H1 (cell line): ENCODE measurements at regions not wholly inside any gene's neighbourhood (a gene's known extent, or its start where the extent isn't known, plus 50 kb on each side); places are given as distances from the start of the nearest gene placed in this dataset.

ENCODE experiments used
- CTCF ChIA-PET: fragments of 300-600 bp; sonication (Branson Sonifier 250); formaldehyde crosslinking; loops from one replicate; lab custom pipeline; 2021; ENCODE audit not compliant: partially characterized antibody; lab: Charles Lee
- POLR2A ChIA-PET: fragments of 300-600 bp; sonication (Branson Sonifier 250); formaldehyde crosslinking; loops from one replicate; lab custom pipeline; 2021; ENCODE audit warnings: inconsistent platforms; ENCODE audit not compliant: partially characterized antibody; lab: Charles Lee
- DNase-seq, 2 experiments: peaks; one replicate each; pipeline versions ENCODE4 v3.0.0 to v3.0.0-alpha.2; 2010 to 2022; ENCODE audit warnings: low spot score in 2 of 2, low read depth in 1 of 2, mixed read lengths in 1 of 2
- FAIRE-seq: peaks from 2 replicates; lab custom pipeline; 2011; peaks lifted over from hg19 to GRCh38; lab: Jason Lieb, UNC
- H2AFZ ChIP-seq: 2 replicates; pipeline ENCODE4 v1.8.1; 2012; ENCODE audit warnings: low read length, inconsistent platforms
- H2AK5ac ChIP-seq: 2 replicates; pipeline ENCODE4 v1.6.1; 2013; ENCODE audit warnings: low read depth, low read length
- H2BK120ac ChIP-seq: replicated peaks from 2 replicates; pipeline ENCODE3; 2013; ENCODE audit warnings: low read depth, low read length, inconsistent platforms
- H2BK12ac ChIP-seq: 2 replicates; pipeline ENCODE4 v1.6.1; 2013; ENCODE audit warnings: low read depth, low read length
- H2BK15ac ChIP-seq: 2 replicates; pipeline ENCODE4 v1.6.1; 2013; ENCODE audit warnings: low read length
- H2BK20ac ChIP-seq: 2 replicates; pipeline ENCODE4 v1.6.1; 2013; ENCODE audit warnings: low read length
- H2BK5ac ChIP-seq: 2 replicates; pipeline ENCODE4 v1.6.1; 2013; ENCODE audit warnings: low read depth, low read length
- H3K14ac ChIP-seq: 2 replicates; pipeline ENCODE4 v1.6.1; 2013; ENCODE audit warnings: inconsistent platforms; ENCODE audit not compliant: insufficient read length
- H3K18ac ChIP-seq: 2 replicates; pipeline ENCODE4 v1.6.1; 2013; ENCODE audit warnings: low read length; ENCODE audit errors: extremely low read depth
- H3K23ac ChIP-seq: 2 replicates; pipeline ENCODE4 v1.6.1; 2013; ENCODE audit warnings: inconsistent platforms; ENCODE audit not compliant: insufficient read length
- H3K23me2 ChIP-seq: 2 replicates; pipeline ENCODE4 v1.6.1; 2013; ENCODE audit warnings: low read depth, low read length
- H3K27ac ChIP-seq: 2 replicates; pipeline ENCODE4 v1.6.1; 2011; ENCODE audit warnings: low read depth, low read length, inconsistent platforms
- H3K27me3 ChIP-seq, 4 experiments: replicated peaks in 1 of 4; 1 replicate in 1 of 4; 2 replicates in 3 of 4; pipeline versions ENCODE4 v1.6.1 to v1.8.1; 2011 to 2013; ENCODE audit warnings: low read length in 3 of 4, mild to moderate bottlenecking in 3 of 4, inconsistent platforms in 2 of 4, mixed read lengths in 2 of 4, moderate library complexity in 1 of 4; ENCODE audit not compliant: control insufficient read depth in 3 of 4, insufficient read depth in 3 of 4; ENCODE audit errors: extremely low read depth in 1 of 4
- H3K36me3 ChIP-seq, 4 experiments: 2 replicates each; pipeline versions ENCODE4 v1.6.1 to v1.8.1; 2011 to 2013; ENCODE audit warnings: mild to moderate bottlenecking in 4 of 4, low read length in 3 of 4, moderate library complexity in 2 of 4, control low read depth in 1 of 4, inconsistent platforms in 1 of 4; ENCODE audit not compliant: insufficient read depth in 4 of 4, control insufficient read depth in 2 of 4
- H3K4ac ChIP-seq: replicated peaks from 2 replicates; pipeline ENCODE3; 2013; ENCODE audit warnings: low read length, low read depth, mixed read lengths, inconsistent platforms; ENCODE audit not compliant: insufficient read length
- H3K4me1 ChIP-seq, 4 experiments: replicated peaks in 1 of 4; 1 replicate in 1 of 4; 2 replicates in 3 of 4; pipeline versions ENCODE4 v1.6.1 to v1.8.1; 2011 to 2013; ENCODE audit warnings: low read length in 3 of 4, inconsistent platforms in 2 of 4, mixed read lengths in 1 of 4; ENCODE audit not compliant: insufficient read depth in 4 of 4, control insufficient read depth in 3 of 4
- H3K4me2 ChIP-seq, 2 experiments: 2 replicates each; pipeline versions ENCODE4 v1.6.1 to v1.8.1; 2011 to 2013; ENCODE audit warnings: low read depth in 2 of 2, low read length in 2 of 2, control low read depth in 1 of 2, inconsistent platforms in 1 of 2, mild to moderate bottlenecking in 1 of 2; ENCODE audit not compliant: insufficient read depth in 1 of 2
- H3K4me3 ChIP-seq, 4 experiments: fragments of 200-600, 300-600 bp in 1 of 4; sonication (generic), shearing (Covaris generic), sonication (Bioruptor Twin) in 1 of 4; 2 replicates each; pipeline versions ENCODE4 v1.5.1 to v1.8.1; 2011 to 2016; ENCODE audit warnings: low read length in 4 of 4, low read depth in 3 of 4, control low read depth in 2 of 4, inconsistent platforms in 2 of 4, mild to moderate bottlenecking in 2 of 4, mixed read lengths in 1 of 4, moderate library complexity in 1 of 4; ENCODE audit not compliant: insufficient read depth in 2 of 4; ENCODE audit errors: extremely low read depth in 1 of 4
- H3K56ac ChIP-seq: replicated peaks from 2 replicates; pipeline ENCODE3; 2013; ENCODE audit warnings: low read depth, mild to moderate bottlenecking, mixed read lengths, low read length, inconsistent platforms; ENCODE audit not compliant: insufficient read length
- H3K79me1 ChIP-seq: 2 replicates; pipeline ENCODE4 v1.6.1; 2013; ENCODE audit warnings: low read depth, low read length, control low read depth
- H3K79me2 ChIP-seq, 2 experiments: 2 replicates each; pipeline versions ENCODE4 v1.6.1 to v1.8.1; 2012 to 2013; ENCODE audit warnings: low read length in 2 of 2, mild to moderate bottlenecking in 2 of 2, inconsistent platforms in 1 of 2; ENCODE audit not compliant: insufficient read depth in 2 of 2, control insufficient read depth in 1 of 2
- H3K9ac ChIP-seq, 4 experiments: replicated peaks in 1 of 4; 1 replicate in 1 of 4; 2 replicates in 3 of 4; pipeline versions ENCODE4 v1.6.1 to v1.8.1; 2011 to 2013; ENCODE audit warnings: low read depth in 3 of 4, low read length in 3 of 4, control low read depth in 2 of 4, mild to moderate bottlenecking in 2 of 4, moderate library complexity in 2 of 4, inconsistent platforms in 1 of 4; ENCODE audit errors: extremely low read depth in 1 of 4
- H3K9me3 ChIP-seq, 2 experiments: 2 replicates each; pipeline versions ENCODE4 v1.6.1 to v1.8.1; 2012 to 2013; ENCODE audit warnings: mild to moderate bottlenecking in 2 of 2, moderate library complexity in 2 of 2, control low read depth in 1 of 2, inconsistent platforms in 1 of 2, low read depth in 1 of 2, low read length in 1 of 2, mixed read lengths in 1 of 2; ENCODE audit not compliant: insufficient read depth in 2 of 2
- H4K20me1 ChIP-seq, 2 experiments: replicated peaks in 1 of 2; 2 replicates each; pipeline versions ENCODE3 to v1.8.1; 2011 to 2013; ENCODE audit warnings: inconsistent platforms in 2 of 2, low read length in 2 of 2, mild to moderate bottlenecking in 1 of 2; ENCODE audit not compliant: insufficient read depth in 2 of 2, control insufficient read depth in 1 of 2
- H4K5ac ChIP-seq: 2 replicates; pipeline ENCODE4 v1.6.1; 2013; ENCODE audit warnings: low read length, low read depth, mixed read lengths, inconsistent platforms; ENCODE audit not compliant: insufficient read length
- H4K8ac ChIP-seq: 2 replicates; pipeline ENCODE4 v1.8.0; 2013; ENCODE audit warnings: mild to moderate bottlenecking, moderate library complexity, low read length, inconsistent platforms; ENCODE audit not compliant: insufficient read depth; ENCODE audit errors: extremely low read depth
- H4K91ac ChIP-seq: replicated peaks from 2 replicates; pipeline ENCODE3; 2013; ENCODE audit warnings: low read length, mixed read lengths, inconsistent platforms; ENCODE audit not compliant: insufficient read length
- EP300 ChIP-seq, 2 experiments: IDR thresholded peaks; 1 replicate in 1 of 2; 2 replicates in 1 of 2; pipeline ENCODE4 v1.6.1; 2011 to 2012; ENCODE audit warnings: low read depth in 2 of 2, low read length in 2 of 2, mild to moderate bottlenecking in 2 of 2, borderline replicate concordance in 1 of 2, inconsistent platforms in 1 of 2, moderate library complexity in 1 of 2
- KDM1A ChIP-seq: fragments of 200-600, 300-600 bp; sonication (generic); IDR thresholded peaks from 2 replicates; pipeline ENCODE4 v1.7.1; 2016; ENCODE audit warnings: mild to moderate bottlenecking, low read length, borderline replicate concordance
- NANOG ChIP-seq: IDR thresholded peaks from 2 replicates; pipeline ENCODE4 v1.6.1; 2011; ENCODE audit warnings: low read length, low read depth, mild to moderate bottlenecking, inconsistent platforms; ENCODE audit not compliant: insufficient read depth, poor library complexity, severe bottlenecking
- POLR2A ChIP-seq, 2 experiments: IDR thresholded peaks; 1 replicate in 1 of 2; 2 replicates in 1 of 2; pipeline ENCODE4 v1.6.1; 2011; ENCODE audit warnings: low read depth in 2 of 2, low read length in 2 of 2, mild to moderate bottlenecking in 2 of 2; ENCODE audit errors: control extremely low read depth in 1 of 2
- SIN3A ChIP-seq, 2 experiments: IDR thresholded peaks in 1 of 2; conservative IDR thresholded peaks in 1 of 2; 2 replicates each; pipeline ENCODE4 v1.6.1; 2011 to 2012; ENCODE audit warnings: low read length in 2 of 2, improper control_type of control experiment in 1 of 2, low read depth in 1 of 2, mild to moderate bottlenecking in 1 of 2
- SIRT6 ChIP-seq: IDR thresholded peaks from one replicate; pipeline ENCODE4 v1.7.1; 2012; ENCODE audit warnings: low read length, inconsistent platforms
- TBP ChIP-seq: IDR thresholded peaks from 2 replicates; pipeline ENCODE4 v1.6.1; 2011; ENCODE audit warnings: low read depth, low read length, improper control_type of control experiment

GRCh38 chr2:107615039-107615438, 211.7 kb upstream of the RGPD4 start:
- Histone ChIP-seq H3K18ac (no peak overlapping the region), H3K4me1 (no peaks in the 10 kb centered on the region), H4K20me1 (no peaks in the 10 kb centered on the region), H3K14ac (no peak overlapping the region), H2BK120ac (no peak overlapping the region), H2BK20ac (no peak overlapping the region), H2AFZ (no peak overlapping the region), H2BK12ac (no peak overlapping the region), H4K8ac (no peak overlapping the region), H2BK15ac (no peak overlapping the region), H3K23me2 (no peaks in the 10 kb centered on the region), H3K23ac (no peak overlapping the region), H3K9ac (no peak overlapping the region), H3K9me3 (peaks cover 14 to 25% of the 10 kb centered on the region in 2 experiments; a peak in 3 of 4 replicates), H2BK5ac (no peak overlapping the region), H4K5ac (no peak overlapping the region), H3K4me3 (no peak overlapping the region), H3K79me2 (no peaks in the 10 kb centered on the region), H4K91ac (no peak overlapping the region), H3K36me3 (peaks cover 0 to 2% (median 0%) of the 10 kb centered on the region in 4 experiments; a peak in 2 of 8 replicates), H2AK5ac (no peak overlapping the region), H3K79me1 (no peaks in the 10 kb centered on the region), H3K27me3 (no peaks in the 10 kb centered on the region), H3K27ac (no peak overlapping the region), H3K4me2 (no peak overlapping the region), H3K56ac (no peak overlapping the region), H3K4ac (no peak overlapping the region)
- CTCF ChIA-PET: interaction anchor here (0.7 kb wide), 1 partner anchor 9 kb away, joined by 3 read pairs; no protein-coding TSS in a partner anchor
- FAIRE-seq (no peak), DNase-seq (no peak)
- POLR2A ChIA-PET: no interaction called here
- TF ChIP-seq SIRT6 (no peak), NANOG (no peak), POLR2A (IDR thresholded peaks at IDR 0.05; ENCODE audit: control extremely low read depth in 1 of 2, low read depth in 2 of 2, low read length in 2 of 2) (no peak), SIN3A (conservative IDR thresholded peaks at IDR 0.05 in 1 of 2, IDR thresholded peaks at IDR 0.05 in 1 of 2; ENCODE audit: low read depth in 1 of 2, low read length in 2 of 2) (no peak), KDM1A (no peak), EP300 (IDR thresholded peaks at IDR 0.05; ENCODE audit: borderline replicate concordance in 1 of 2, low read depth in 2 of 2, low read length in 2 of 2) (no peak), TBP (no peak)
